Breast epithelium (tissue), 4 donors: ENCODE measurements at regions not wholly inside any gene's neighbourhood (a gene's known extent, or its start where the extent isn't known, plus 50 kb on each side); places are given as distances from the start of the nearest gene placed in this dataset.

Source experiments
- DNase-seq, 2 donors: peaks; one replicate each; pipeline ENCODE4 v3.0.0-alpha.2; 2019; ENCODE audit warnings: low spot score in 2 of 2
- H3K27ac ChIP-seq, 2 donors: fragments of 200-600 bp; sonication (generic) in 1 of 2; one replicate each; pipeline ENCODE4 v1.5.1; 2016 to 2019; ENCODE audit warnings: mild to moderate bottlenecking in 1 of 2
- H3K27me3 ChIP-seq, 2 donors: fragments of 200-600 bp; sonication (generic) in 1 of 2; one replicate each; pipeline versions ENCODE4 v1.5.1 to v1.6.0; 2017 to 2019; ENCODE audit warnings: control low read depth in 1 of 2, mild to moderate bottlenecking in 1 of 2
- H3K36me3 ChIP-seq: fragments of 200-600 bp; one replicate; pipeline ENCODE4 v1.5.1; 2019
- H3K4me1 ChIP-seq, 2 donors: fragments of 200-600 bp; sonication (generic); one replicate each; pipeline ENCODE4 v1.5.1; 2016 to 2019; ENCODE audit warnings: control low read depth in 1 of 2
- H3K4me3 ChIP-seq, 3 donors: fragments of 200-600 bp; sonication (generic); 1 replicate in 2 of 3; 2 replicates in 1 of 3; pipeline ENCODE4 v1.5.1; 2016 to 2019; ENCODE audit warnings: mild to moderate bottlenecking in 3 of 3, moderate library complexity in 2 of 3
- H3K9me3 ChIP-seq, 2 donors: fragments of 200-600 bp; sonication (generic) in 1 of 2; one replicate each; pipeline ENCODE4 v1.5.1; 2016 to 2019; ENCODE audit warnings: control low read depth in 1 of 2
- POLR2A ChIP-seq: fragments of 450-650 bp; IDR thresholded peaks from one replicate; pipeline ENCODE4 v1.6.1; 2016; ENCODE audit warnings: antibody characterized with exemption, mild to moderate bottlenecking, moderate library complexity
- POLR2AphosphoS5 ChIP-seq, 3 donors: sonication (generic); formaldehyde crosslinking; IDR thresholded peaks; one replicate each; pipeline ENCODE4 v1.6.1; 2017; ENCODE audit warnings: antibody characterized with exemption in 3 of 3
- intact Hi-C: fragments of 100-400 bp; cut with DNase I; formaldehyde crosslinking; loops from one replicate; pipeline ENCODE4 v1.15.1; 2023; ENCODE audit warnings: low total_unique reads
- TF ChIP-seq, protein P1 (sequence below), 3 donors: fragments of 450-650 bp; IDR thresholded peaks; one replicate each; pipeline ENCODE4 v1.5.1; 2016 to 2017; ENCODE audit warnings: antibody characterized with exemption in 3 of 3, mild to moderate bottlenecking in 3 of 3, moderate library complexity in 3 of 3

DNA sequence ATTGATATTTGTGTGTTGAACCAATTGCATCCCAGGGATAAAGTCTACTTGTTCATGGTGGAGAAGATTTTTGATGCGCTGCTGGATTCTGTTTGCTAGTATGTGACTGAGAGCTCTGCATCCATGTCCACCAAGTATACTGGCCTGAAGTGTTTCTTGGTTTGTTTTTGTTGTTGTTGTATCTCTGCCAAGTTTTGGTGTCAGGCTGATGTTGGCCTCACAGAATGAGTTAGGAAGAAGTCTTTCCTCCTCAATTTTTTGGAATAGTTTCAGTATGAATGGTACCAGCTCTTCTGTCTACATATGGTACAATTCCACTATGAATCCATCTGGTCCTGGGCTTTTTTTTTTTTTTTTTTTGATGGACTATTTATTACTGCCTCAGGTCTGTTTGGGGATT, 50.9 kb upstream of the OSTN start:
- H3K36me3 ChIP-seq, result no peaks in the 10 kb centered on the region
- H3K4me1 ChIP-seq, result no peaks in the 10 kb centered on the region
- H3K27me3 ChIP-seq, result no peaks in the 10 kb centered on the region
- TF ChIP-seq POLR2AphosphoS5 (IDR thresholded peaks at IDR 0.05), result no peak
- TF ChIP-seq, protein P1, sequence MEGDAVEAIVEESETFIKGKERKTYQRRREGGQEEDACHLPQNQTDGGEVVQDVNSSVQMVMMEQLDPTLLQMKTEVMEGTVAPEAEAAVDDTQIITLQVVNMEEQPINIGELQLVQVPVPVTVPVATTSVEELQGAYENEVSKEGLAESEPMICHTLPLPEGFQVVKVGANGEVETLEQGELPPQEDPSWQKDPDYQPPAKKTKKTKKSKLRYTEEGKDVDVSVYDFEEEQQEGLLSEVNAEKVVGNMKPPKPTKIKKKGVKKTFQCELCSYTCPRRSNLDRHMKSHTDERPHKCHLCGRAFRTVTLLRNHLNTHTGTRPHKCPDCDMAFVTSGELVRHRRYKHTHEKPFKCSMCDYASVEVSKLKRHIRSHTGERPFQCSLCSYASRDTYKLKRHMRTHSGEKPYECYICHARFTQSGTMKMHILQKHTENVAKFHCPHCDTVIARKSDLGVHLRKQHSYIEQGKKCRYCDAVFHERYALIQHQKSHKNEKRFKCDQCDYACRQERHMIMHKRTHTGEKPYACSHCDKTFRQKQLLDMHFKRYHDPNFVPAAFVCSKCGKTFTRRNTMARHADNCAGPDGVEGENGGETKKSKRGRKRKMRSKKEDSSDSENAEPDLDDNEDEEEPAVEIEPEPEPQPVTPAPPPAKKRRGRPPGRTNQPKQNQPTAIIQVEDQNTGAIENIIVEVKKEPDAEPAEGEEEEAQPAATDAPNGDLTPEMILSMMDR (IDR thresholded peaks at IDR 0.05), result no peak
- no peak for TF ChIP-seq POLR2A
- no peak overlapping the region for H3K27ac ChIP-seq
- intact Hi-C loops, result no loop called here
- DNase-seq, result no peak
- H3K4me3 ChIP-seq, result no peak overlapping the region
- no peaks in the 10 kb centered on the region for H3K9me3 ChIP-seq

DNA sequence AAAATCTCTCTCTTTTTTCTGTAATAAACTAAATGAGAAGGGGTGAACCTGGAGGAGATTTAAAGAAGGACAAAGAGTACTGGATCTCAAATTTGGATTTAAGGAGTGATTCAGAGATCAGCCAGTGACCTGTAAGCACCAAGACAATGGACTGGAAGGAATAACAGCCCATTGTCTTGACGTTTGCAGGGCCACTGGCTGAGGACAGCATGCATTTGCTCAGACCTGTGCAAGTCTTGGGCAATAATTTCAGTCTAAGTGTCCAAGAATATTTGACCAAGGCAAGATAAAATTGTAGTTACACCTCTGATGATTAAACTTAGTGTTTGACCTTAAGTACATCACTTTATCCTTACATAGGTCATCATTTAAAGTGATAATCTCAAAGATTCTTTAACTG, 55.8 kb upstream of the OSTN start:
- H3K4me3 ChIP-seq, result no peak overlapping the region
- intact Hi-C loops, result no loop called here
- no peaks in the 10 kb centered on the region for H3K27me3 ChIP-seq
- TF ChIP-seq, protein P1 (IDR thresholded peaks at IDR 0.05), result no peak
- TF ChIP-seq POLR2A (no peak), POLR2AphosphoS5 (IDR thresholded peaks at IDR 0.05) (no peak)
- H3K4me1 ChIP-seq, result no peaks in the 10 kb centered on the region
- no peaks in the 10 kb centered on the region for H3K36me3 ChIP-seq
- H3K27ac ChIP-seq, result no peak overlapping the region
- no peaks in the 10 kb centered on the region for H3K9me3 ChIP-seq
- no peak for DNase-seq

DNA sequence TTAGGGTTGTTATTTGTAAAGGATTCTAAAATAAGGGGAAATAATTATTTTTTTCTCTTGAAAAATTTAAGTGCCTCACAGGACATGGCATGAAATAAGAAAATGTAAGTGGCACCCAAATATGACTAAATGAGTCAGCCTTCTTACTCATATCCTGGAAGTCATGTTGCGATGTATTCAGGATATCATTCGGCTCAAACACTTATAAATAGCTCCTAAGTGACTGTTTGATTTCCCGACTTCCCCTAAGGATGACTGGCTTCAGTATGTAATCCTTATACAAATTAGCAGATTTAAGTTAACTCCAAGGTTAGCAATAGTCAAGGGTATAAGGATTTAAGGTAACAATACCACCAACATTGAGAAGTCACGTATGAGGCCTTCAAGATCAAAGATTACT, 57.3 kb upstream of the OSTN start:
- Histone ChIP-seq H3K9me3 (no peaks in the 10 kb centered on the region), H3K27me3 (no peaks in the 10 kb centered on the region), H3K4me3 (no peak overlapping the region), H3K27ac (no peak overlapping the region), H3K36me3 (no peaks in the 10 kb centered on the region), H3K4me1 (no peaks in the 10 kb centered on the region)
- TF ChIP-seq POLR2AphosphoS5 (IDR thresholded peaks at IDR 0.05) (no peak), POLR2A (no peak)
- TF ChIP-seq, protein P1 (IDR thresholded peaks at IDR 0.05), result no peak
- no peak for DNase-seq
- intact Hi-C loops, result no loop called here

DNA sequence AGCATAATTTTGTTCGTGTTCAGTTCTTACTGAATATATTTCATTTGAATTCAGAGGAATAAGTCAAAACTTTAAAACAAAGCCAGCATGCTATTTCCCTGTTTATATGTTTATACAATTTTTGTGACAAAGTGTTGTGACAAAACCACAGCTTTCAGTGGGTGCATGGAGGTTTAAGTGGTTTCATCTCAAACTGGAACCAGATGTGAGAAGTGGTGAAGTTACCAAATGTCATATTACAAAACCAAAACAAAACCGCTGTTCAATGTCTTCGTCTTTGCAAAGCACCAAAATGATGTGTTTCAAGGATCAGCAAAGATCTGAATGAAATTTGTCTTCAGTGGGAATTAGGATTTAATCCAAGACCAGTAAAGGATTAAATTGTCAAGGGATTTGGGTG, 59.3 kb upstream of the OSTN start:
- Histone ChIP-seq H3K4me3 (no peak overlapping the region), H3K9me3 (no peaks in the 10 kb centered on the region), H3K27me3 (no peaks in the 10 kb centered on the region), H3K27ac (no peak overlapping the region), H3K36me3 (no peaks in the 10 kb centered on the region), H3K4me1 (no peaks in the 10 kb centered on the region)
- intact Hi-C loops, result no loop called here
- TF ChIP-seq POLR2A (no peak), POLR2AphosphoS5 (IDR thresholded peaks at IDR 0.05) (no peak)
- TF ChIP-seq, protein P1 (IDR thresholded peaks at IDR 0.05), result no peak
- no peak for DNase-seq

DNA sequence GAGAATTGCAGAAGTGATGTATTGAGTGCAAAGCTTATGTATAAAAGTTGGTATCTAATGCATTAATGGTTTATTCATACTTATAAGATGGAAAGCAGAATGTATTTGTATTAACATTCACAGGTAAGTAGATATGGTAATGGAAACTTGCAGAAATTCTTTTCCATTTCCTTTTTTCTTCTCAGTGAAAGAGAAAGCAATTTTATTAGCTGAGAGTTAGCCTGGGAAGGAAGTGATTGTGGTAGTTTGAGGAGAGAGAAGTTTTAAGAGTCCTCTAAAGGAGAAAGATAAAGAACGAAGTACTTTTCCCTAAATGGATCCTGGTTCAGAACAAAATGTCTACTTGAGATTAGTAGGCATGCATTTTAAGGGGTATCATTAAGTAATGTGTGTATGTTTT, 60.1 kb upstream of the OSTN start:
- DNase-seq, result no peak
- H3K4me1 ChIP-seq, result no peaks in the 10 kb centered on the region
- H3K9me3 ChIP-seq, result no peaks in the 10 kb centered on the region
- no peak overlapping the region for H3K27ac ChIP-seq
- no peak for TF ChIP-seq POLR2AphosphoS5 (IDR thresholded peaks at IDR 0.05)
- TF ChIP-seq POLR2A, result no peak
- TF ChIP-seq, protein P1 (IDR thresholded peaks at IDR 0.05), result no peak
- intact Hi-C loops, result no loop called here
- H3K27me3 ChIP-seq, result no peaks in the 10 kb centered on the region
- no peak overlapping the region for H3K4me3 ChIP-seq
- H3K36me3 ChIP-seq, result no peaks in the 10 kb centered on the region
